Trophoblast cell (in vitro differentiated cells and primary cell): ENCODE measurements at regions not wholly inside any gene's neighbourhood (a gene's known extent, or its start where the extent isn't known, plus 50 kb on each side); places are given as distances from the start of the nearest gene placed in this dataset.

Source experiments
- DNase-seq, 2 donors: peaks; one replicate each; pipeline ENCODE4 v3.0.0-alpha.2; 2016
- H2AFZ ChIP-seq: 2 replicates; pipeline ENCODE4 v1.6.1; 2013; ENCODE audit warnings: low read length, moderate library complexity, mild to moderate bottlenecking; ENCODE audit not compliant: insufficient read depth, poor library complexity
- H2AK5ac ChIP-seq: 2 replicates; pipeline ENCODE4 v1.6.1; 2013; ENCODE audit warnings: mild to moderate bottlenecking, low read length
- H2BK120ac ChIP-seq: 2 replicates; pipeline ENCODE4 v1.6.1; 2013; ENCODE audit warnings: low read length, mild to moderate bottlenecking, moderate library complexity; ENCODE audit not compliant: insufficient read depth, poor library complexity
- H2BK12ac ChIP-seq: 2 replicates; pipeline ENCODE4 v1.6.1; 2013; ENCODE audit warnings: mild to moderate bottlenecking, low read length, moderate library complexity
- H2BK5ac ChIP-seq: 2 replicates; pipeline ENCODE4 v1.6.1; 2013; ENCODE audit warnings: low read length, low read depth, moderate library complexity, mild to moderate bottlenecking; ENCODE audit not compliant: poor library complexity
- H3K14ac ChIP-seq: 2 replicates; pipeline ENCODE4 v1.6.1; 2013; ENCODE audit warnings: mild to moderate bottlenecking, low read length
- H3K18ac ChIP-seq: 2 replicates; pipeline ENCODE4 v1.6.1; 2013; ENCODE audit warnings: mild to moderate bottlenecking, low read length
- H3K23ac ChIP-seq: 2 replicates; pipeline ENCODE4 v1.6.1; 2013; ENCODE audit warnings: low read length
- H3K27ac ChIP-seq: 2 replicates; pipeline ENCODE4 v1.5.1; 2013; ENCODE audit warnings: low read depth, mild to moderate bottlenecking, inconsistent platforms, low read length, moderate library complexity
- H3K27me3 ChIP-seq: 2 replicates; pipeline ENCODE4 v1.6.1; 2013; ENCODE audit warnings: inconsistent platforms, mild to moderate bottlenecking, low read length, moderate library complexity; ENCODE audit not compliant: insufficient read depth
- H3K36me3 ChIP-seq, 2 experiments: 1 replicate in 1 of 2; 2 replicates in 1 of 2; pipeline ENCODE4 v1.6.1; 2013; ENCODE audit warnings: low read length in 2 of 2, mild to moderate bottlenecking in 2 of 2, moderate library complexity in 1 of 2; ENCODE audit not compliant: insufficient read depth in 2 of 2, control insufficient read depth in 1 of 2
- H3K4ac ChIP-seq: 2 replicates; pipeline ENCODE4 v1.6.1; 2013; ENCODE audit warnings: low read depth, mild to moderate bottlenecking, low read length, moderate library complexity
- H3K4me1 ChIP-seq, 2 experiments: 1 replicate in 1 of 2; 2 replicates in 1 of 2; pipeline ENCODE4 v1.6.1; 2013; ENCODE audit warnings: low read length in 2 of 2, mild to moderate bottlenecking in 2 of 2, moderate library complexity in 1 of 2; ENCODE audit not compliant: insufficient read depth in 2 of 2, control insufficient read depth in 1 of 2
- H3K4me2 ChIP-seq: 2 replicates; pipeline ENCODE4 v1.6.1; 2013; ENCODE audit warnings: inconsistent platforms, mild to moderate bottlenecking, low read length, moderate library complexity
- H3K4me3 ChIP-seq: 2 replicates; pipeline ENCODE4 v1.5.1; 2013; ENCODE audit warnings: mild to moderate bottlenecking, low read depth, low read length, inconsistent platforms
- H3K79me1 ChIP-seq: one replicate; pipeline ENCODE4 v1.6.1; 2013; ENCODE audit warnings: low read length
- H3K79me2 ChIP-seq: 2 replicates; pipeline ENCODE4 v1.6.1; 2013; ENCODE audit warnings: low read length, mild to moderate bottlenecking; ENCODE audit not compliant: control insufficient read depth, insufficient read depth, poor library complexity
- H3K9ac ChIP-seq: 2 replicates; pipeline ENCODE4 v1.6.1; 2013; ENCODE audit warnings: mild to moderate bottlenecking, low read length
- H3K9me3 ChIP-seq: 2 replicates; pipeline ENCODE4 v1.6.1; 2013; ENCODE audit warnings: low read depth, mild to moderate bottlenecking, control low read depth, inconsistent platforms, low read length; ENCODE audit not compliant: insufficient read depth
- H4K12ac ChIP-seq: 2 replicates; pipeline ENCODE4 v1.6.1; 2013; ENCODE audit warnings: low read depth, mild to moderate bottlenecking, low read length, moderate library complexity
- H4K8ac ChIP-seq: 2 replicates; pipeline ENCODE4 v1.6.1; 2013; ENCODE audit warnings: low read depth, mild to moderate bottlenecking, low read length, moderate library complexity
- H4K91ac ChIP-seq: one replicate; pipeline ENCODE4 v1.6.1; 2013; ENCODE audit warnings: low read depth, mild to moderate bottlenecking, low read length, moderate library complexity
- WGBS: extraction: QIAGEN DNeasy Blood & Tissue Kit; methylation state at CpG from one replicate; pipeline ENCODE4 v1.1.7; 2013; ENCODE audit warnings: missing lambda C conversion rate; ENCODE audit not compliant: insufficient read length, insufficient coverage; ENCODE audit errors: extremely low coverage; 5-methylcytosine and 5-hydroxymethylcytosine counted together

GRCh38 chr13:107803822-107804495 is 411.4 kb downstream of the LIG4 start:
- no peak overlapping the region for H2BK5ac ChIP-seq
- no peak overlapping the region for H2BK12ac ChIP-seq
- no CpG with 5 or more reads among the region's 7 CpGs for WGBS
- no peak overlapping the region for H3K4me3 ChIP-seq
- H3K18ac ChIP-seq: no peak overlapping the region
- H3K27me3 ChIP-seq: no peaks in the 10 kb centered on the region
- H4K12ac ChIP-seq: no peak overlapping the region
- H3K79me2 ChIP-seq: no peaks in the 10 kb centered on the region
- no peaks in the 10 kb centered on the region for H3K9me3 ChIP-seq
- no peaks in the 10 kb centered on the region for H3K4me1 ChIP-seq
- H2BK120ac ChIP-seq: no peak overlapping the region
- H4K91ac ChIP-seq: no peak overlapping the region
- H3K9ac ChIP-seq: no peak overlapping the region
- H3K27ac ChIP-seq: no peak overlapping the region
- no peak overlapping the region for H3K4ac ChIP-seq
- H3K79me1 ChIP-seq: no peaks in the 10 kb centered on the region
- no peaks in the 10 kb centered on the region for H3K36me3 ChIP-seq
- H3K23ac ChIP-seq: no peak overlapping the region
- no peak for DNase-seq
- H2AK5ac ChIP-seq: no peak overlapping the region
- H4K8ac ChIP-seq: no peak overlapping the region
- H3K14ac ChIP-seq: no peak overlapping the region
- H3K4me2 ChIP-seq: no peak overlapping the region
- H2AFZ ChIP-seq: no peak overlapping the region

GRCh38 chr13:107801621-107802020 is 413.7 kb downstream of the LIG4 start:
- H3K4me3 ChIP-seq: no peak overlapping the region
- no peak overlapping the region for H3K14ac ChIP-seq
- H4K91ac ChIP-seq: no peak overlapping the region
- DNase-seq: no peak
- H3K79me2 ChIP-seq: no peaks in the 10 kb centered on the region
- no peak overlapping the region for H2AFZ ChIP-seq
- H4K8ac ChIP-seq: no peak overlapping the region
- H3K79me1 ChIP-seq: no peaks in the 10 kb centered on the region
- no peak overlapping the region for H2BK5ac ChIP-seq
- H3K9me3 ChIP-seq: no peaks in the 10 kb centered on the region
- H2AK5ac ChIP-seq: no peak overlapping the region
- H3K4me1 ChIP-seq: no peaks in the 10 kb centered on the region
- no peak overlapping the region for H3K9ac ChIP-seq
- H2BK120ac ChIP-seq: no peak overlapping the region
- H3K23ac ChIP-seq: no peak overlapping the region
- H4K12ac ChIP-seq: no peak overlapping the region
- no peak overlapping the region for H2BK12ac ChIP-seq
- no peaks in the 10 kb centered on the region for H3K36me3 ChIP-seq
- H3K4ac ChIP-seq: no peak overlapping the region
- no peak overlapping the region for H3K4me2 ChIP-seq
- no peak overlapping the region for H3K27ac ChIP-seq
- no peak overlapping the region for H3K18ac ChIP-seq
- no peaks in the 10 kb centered on the region for H3K27me3 ChIP-seq
- no CpG with 5 or more reads among the region's 9 CpGs for WGBS

- Histone ChIP-seq H3K79me2 (no peaks in the 10 kb centered on the region), H3K18ac (no peak overlapping the region), H3K27me3 (no peaks in the 10 kb centered on the region), H4K91ac (no peak overlapping the region), H3K4me3 (no peak overlapping the region), H2BK120ac (no peak overlapping the region), H3K4me2 (no peak overlapping the region), H2AFZ (no peak overlapping the region), H2BK12ac (no peak overlapping the region), H3K23ac (no peak overlapping the region), H4K12ac (no peak overlapping the region), H3K4me1 (no peaks in the 10 kb centered on the region), H3K36me3 (no peaks in the 10 kb centered on the region), H4K8ac (no peak overlapping the region), H2BK5ac (no peak overlapping the region), H3K9ac (no peak overlapping the region), H3K9me3 (no peaks in the 10 kb centered on the region), H3K14ac (no peak overlapping the region), H3K79me1 (no peaks in the 10 kb centered on the region), H3K4ac (no peak overlapping the region), H2AK5ac (no peak overlapping the region), H3K27ac (no peak overlapping the region)
- no CpG with 5 or more reads among the region's 5 CpGs for WGBS
- no peak for DNase-seq
Measured at GRCh38 chr13:107799001-107799400, 416.3 kb downstream of the LIG4 start.

DNA sequence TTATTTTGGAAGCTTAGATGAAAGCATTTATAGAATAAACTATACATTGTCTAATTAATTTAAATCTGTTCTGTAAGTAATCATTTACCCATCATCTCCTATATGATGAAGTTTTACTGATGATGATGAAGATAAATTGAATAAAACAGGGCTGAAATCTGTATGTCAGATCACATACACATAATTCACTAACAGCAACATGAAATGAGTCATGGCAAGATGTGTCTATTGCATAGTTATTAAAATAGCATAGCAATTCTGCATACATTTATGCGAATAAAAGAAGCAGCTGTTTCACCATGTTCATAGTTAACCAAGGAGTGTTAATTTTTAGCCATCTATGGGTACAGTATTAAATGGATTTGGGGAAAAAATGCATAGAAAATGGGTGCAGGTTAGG is 424.9 kb downstream of the LIG4 start:
- Histone ChIP-seq H3K9me3 (no peaks in the 10 kb centered on the region), H3K14ac (no peak overlapping the region), H3K27ac (no peak overlapping the region), H3K4me2 (no peak overlapping the region), H3K27me3 (no peaks in the 10 kb centered on the region), H3K4me3 (no peak overlapping the region), H3K18ac (no peak overlapping the region), H4K12ac (no peak overlapping the region), H2BK120ac (no peak overlapping the region), H2AFZ (no peak overlapping the region), H4K8ac (no peak overlapping the region), H3K79me1 (no peaks in the 10 kb centered on the region), H2BK12ac (no peak overlapping the region), H4K91ac (no peak overlapping the region), H3K79me2 (no peaks in the 10 kb centered on the region), H3K4ac (no peak overlapping the region), H2AK5ac (no peak overlapping the region), H3K4me1 (no peaks in the 10 kb centered on the region), H3K9ac (no peak overlapping the region), H2BK5ac (no peak overlapping the region), H3K23ac (no peak overlapping the region), H3K36me3 (no peaks in the 10 kb centered on the region)
- no peak for DNase-seq
- WGBS: no CpG with 5 or more reads among the region's 1 CpG
